Endodermal cell (in vitro differentiated cells): ENCODE measurements at regions not wholly inside any gene's neighbourhood (a gene's known extent, or its start where the extent isn't known, plus 50 kb on each side); places are given as distances from the start of the nearest gene placed in this dataset.

Source experiments
- DNase-seq: peaks from one replicate; pipeline ENCODE4 v3.0.0-alpha.2; 2017
- H3K27ac ChIP-seq: 2 replicates; pipeline ENCODE4 v1.5.1; 2013; ENCODE audit warnings: mild to moderate bottlenecking, low read depth, low read length, moderate library complexity
- H3K27me3 ChIP-seq: 2 replicates; pipeline ENCODE4 v1.6.1; 2013; ENCODE audit warnings: mild to moderate bottlenecking, low read length, moderate library complexity; ENCODE audit not compliant: insufficient read depth, control insufficient read depth, poor library complexity, severe bottlenecking
- H3K36me3 ChIP-seq: 2 replicates; pipeline ENCODE4 v1.7.0; 2013; ENCODE audit warnings: mild to moderate bottlenecking, low read length, moderate library complexity; ENCODE audit not compliant: control insufficient read depth, insufficient read depth
- H3K4me1 ChIP-seq: one replicate; pipeline ENCODE4 v1.7.0; 2013; ENCODE audit warnings: low read length; ENCODE audit not compliant: control insufficient read depth, insufficient read depth
- H3K4me3 ChIP-seq: 2 replicates; pipeline ENCODE4 v1.5.1; 2013; ENCODE audit warnings: mild to moderate bottlenecking, low read length, moderate library complexity
- H3K9ac ChIP-seq: 2 replicates; pipeline ENCODE4 v1.6.1; 2013; ENCODE audit warnings: mild to moderate bottlenecking, low read length, moderate library complexity; ENCODE audit not compliant: poor library complexity, severe bottlenecking; ENCODE audit errors: extremely low read depth
- H3K9me3 ChIP-seq: 2 replicates; pipeline ENCODE4 v1.6.1; 2013; ENCODE audit warnings: mild to moderate bottlenecking, low read length, moderate library complexity; ENCODE audit not compliant: control insufficient read depth
- H3K27ac Mint-ChIP-seq: 2 replicates; pipeline ENCODE4 v1.8.0; 2020; ENCODE audit warnings: mixed read lengths
- H3K27me3 Mint-ChIP-seq: 2 replicates; pipeline ENCODE4 v1.8.0; 2021; ENCODE audit warnings: mild to moderate bottlenecking, mixed read lengths; ENCODE audit not compliant: insufficient read depth
- H3K36me3 Mint-ChIP-seq: 2 replicates; pipeline ENCODE4 v1.8.0; 2020; ENCODE audit warnings: low read depth, mixed read lengths
- H3K4me1 Mint-ChIP-seq: 2 replicates; pipeline ENCODE4 v1.8.0; 2020; ENCODE audit warnings: mixed read lengths
- H3K4me3 Mint-ChIP-seq: 2 replicates; pipeline ENCODE4 v1.8.0; 2020; ENCODE audit warnings: mild to moderate bottlenecking, moderate library complexity, mixed read lengths
- H3K9me3 Mint-ChIP-seq: 2 replicates; pipeline ENCODE4 v1.8.0; 2020; ENCODE audit warnings: mild to moderate bottlenecking, mixed read lengths
- WGBS, 2 experiments: methylation state at CpG; one replicate each; pipeline versions ENCODE4 v1.1.5 to v1.1.7; 2013; ENCODE audit warnings: missing lambda C conversion rate in 2 of 2, mixed read lengths in 1 of 2; ENCODE audit not compliant: insufficient coverage in 1 of 2, insufficient read length in 1 of 2; 5-methylcytosine and 5-hydroxymethylcytosine counted together
- TF ChIP-seq, protein P1 (sequence below): fragments of 200-600 bp; sonication (generic); conservative IDR thresholded peaks from 2 replicates; pipeline ENCODE4 v1.5.0; 2021; ENCODE audit warnings: antibody characterized with exemption, mild to moderate bottlenecking

- TF ChIP-seq, protein P1, sequence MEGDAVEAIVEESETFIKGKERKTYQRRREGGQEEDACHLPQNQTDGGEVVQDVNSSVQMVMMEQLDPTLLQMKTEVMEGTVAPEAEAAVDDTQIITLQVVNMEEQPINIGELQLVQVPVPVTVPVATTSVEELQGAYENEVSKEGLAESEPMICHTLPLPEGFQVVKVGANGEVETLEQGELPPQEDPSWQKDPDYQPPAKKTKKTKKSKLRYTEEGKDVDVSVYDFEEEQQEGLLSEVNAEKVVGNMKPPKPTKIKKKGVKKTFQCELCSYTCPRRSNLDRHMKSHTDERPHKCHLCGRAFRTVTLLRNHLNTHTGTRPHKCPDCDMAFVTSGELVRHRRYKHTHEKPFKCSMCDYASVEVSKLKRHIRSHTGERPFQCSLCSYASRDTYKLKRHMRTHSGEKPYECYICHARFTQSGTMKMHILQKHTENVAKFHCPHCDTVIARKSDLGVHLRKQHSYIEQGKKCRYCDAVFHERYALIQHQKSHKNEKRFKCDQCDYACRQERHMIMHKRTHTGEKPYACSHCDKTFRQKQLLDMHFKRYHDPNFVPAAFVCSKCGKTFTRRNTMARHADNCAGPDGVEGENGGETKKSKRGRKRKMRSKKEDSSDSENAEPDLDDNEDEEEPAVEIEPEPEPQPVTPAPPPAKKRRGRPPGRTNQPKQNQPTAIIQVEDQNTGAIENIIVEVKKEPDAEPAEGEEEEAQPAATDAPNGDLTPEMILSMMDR = no peak
- Histone ChIP-seq H3K27ac (no peak overlapping the region), H3K4me1 (no peaks in the 10 kb centered on the region), H3K9me3 (no peaks in the 10 kb centered on the region), H3K36me3 (no peaks in the 10 kb centered on the region), H3K27me3 (no peaks in the 10 kb centered on the region), H3K9ac (no peak overlapping the region), H3K4me3 (no peak overlapping the region)
- H3K4me3 Mint-ChIP-seq = no peak overlapping the region
- no peak overlapping the region for H3K27ac Mint-ChIP-seq
- H3K27me3 Mint-ChIP-seq = no peaks in the 10 kb centered on the region
- H3K36me3 Mint-ChIP-seq = no peaks in the 10 kb centered on the region
- no peaks in the 10 kb centered on the region for H3K4me1 Mint-ChIP-seq
- no peaks in the 10 kb centered on the region for H3K9me3 Mint-ChIP-seq
- DNase-seq = no peak
Observed at GRCh38 chr2:144776766-144777165, 256.8 kb upstream of the ZEB2 start.

DNA sequence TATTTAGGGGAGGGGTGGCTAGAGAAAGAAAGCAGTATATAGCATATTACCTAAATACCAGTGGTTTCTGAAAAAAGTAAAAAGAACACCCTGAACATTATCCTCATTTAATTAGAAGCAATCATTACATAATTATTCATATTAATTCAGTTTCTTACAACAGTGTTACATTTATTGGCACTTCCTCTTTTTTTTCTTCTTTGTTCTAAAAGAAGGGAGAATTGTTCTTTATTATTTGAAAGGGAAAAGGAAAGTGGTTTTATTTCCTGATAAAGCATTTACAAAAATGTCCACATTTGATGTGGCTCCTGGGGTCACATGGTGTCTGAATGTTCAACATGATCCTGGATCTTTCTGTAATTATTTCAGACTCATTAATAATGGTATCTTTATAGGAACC lies 254.9 kb upstream of the ZEB2 start:
- H3K4me3 Mint-ChIP-seq = no peak overlapping the region
- H3K36me3 ChIP-seq = no peaks in the 10 kb centered on the region
- H3K27ac ChIP-seq = no peak overlapping the region
- TF ChIP-seq, protein P1 = no peak
- no peak overlapping the region for H3K27ac Mint-ChIP-seq
- no peak overlapping the region for H3K4me3 ChIP-seq
- H3K4me1 Mint-ChIP-seq = no peaks in the 10 kb centered on the region
- H3K36me3 Mint-ChIP-seq = no peaks in the 10 kb centered on the region
- H3K27me3 ChIP-seq = no peaks in the 10 kb centered on the region
- no peak for DNase-seq
- no peaks in the 10 kb centered on the region for H3K4me1 ChIP-seq
- H3K9ac ChIP-seq = no peak overlapping the region
- H3K27me3 Mint-ChIP-seq = no peaks in the 10 kb centered on the region
- no peaks in the 10 kb centered on the region for H3K9me3 ChIP-seq
- no peaks in the 10 kb centered on the region for H3K9me3 Mint-ChIP-seq

DNA sequence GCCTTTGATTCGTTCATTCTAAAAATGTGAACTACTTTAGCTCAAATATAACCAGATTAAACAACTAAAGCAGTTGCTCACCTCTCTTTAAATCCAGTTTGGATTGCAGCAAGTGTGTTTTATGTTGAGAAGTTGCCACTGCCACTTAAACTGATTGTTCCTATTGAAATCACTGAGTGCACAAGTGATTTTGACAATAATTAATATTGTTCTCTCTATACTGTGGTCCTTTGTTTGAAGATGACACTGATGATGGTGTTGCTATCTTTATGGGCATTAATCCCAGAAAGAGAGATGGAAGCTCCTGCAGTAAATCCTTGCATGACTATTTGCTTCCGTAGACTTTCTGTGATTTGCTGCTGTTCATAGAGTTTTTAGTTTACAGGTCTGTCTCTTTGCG lies 251.4 kb upstream of the ZEB2 start:
- H3K36me3 Mint-ChIP-seq = no peaks in the 10 kb centered on the region
- no peaks in the 10 kb centered on the region for H3K36me3 ChIP-seq
- H3K27ac ChIP-seq = no peak overlapping the region
- H3K4me3 ChIP-seq = no peak overlapping the region
- no peaks in the 10 kb centered on the region for H3K9me3 ChIP-seq
- no peaks in the 10 kb centered on the region for H3K4me1 ChIP-seq
- no peaks in the 10 kb centered on the region for H3K27me3 Mint-ChIP-seq
- no peak overlapping the region for H3K27ac Mint-ChIP-seq
- no peak overlapping the region for H3K9ac ChIP-seq
- no peak overlapping the region for H3K4me3 Mint-ChIP-seq
- no peaks in the 10 kb centered on the region for H3K9me3 Mint-ChIP-seq
- DNase-seq = no peak
- no peaks in the 10 kb centered on the region for H3K27me3 ChIP-seq
- TF ChIP-seq, protein P1 = no peak
- WGBS, 2 experiments = 94 to 100% methylated on average over 2 to 3 of the region's 3 CpGs
- peaks cover 7% of the 10 kb centered on the region for H3K4me1 Mint-ChIP-seq
